ENCODE measurements at regions not wholly inside any gene's neighbourhood (a gene's known extent, or its start where the extent isn't known, plus 50 kb on each side); places are given as distances from the start of the nearest gene placed in this dataset.

DNA sequence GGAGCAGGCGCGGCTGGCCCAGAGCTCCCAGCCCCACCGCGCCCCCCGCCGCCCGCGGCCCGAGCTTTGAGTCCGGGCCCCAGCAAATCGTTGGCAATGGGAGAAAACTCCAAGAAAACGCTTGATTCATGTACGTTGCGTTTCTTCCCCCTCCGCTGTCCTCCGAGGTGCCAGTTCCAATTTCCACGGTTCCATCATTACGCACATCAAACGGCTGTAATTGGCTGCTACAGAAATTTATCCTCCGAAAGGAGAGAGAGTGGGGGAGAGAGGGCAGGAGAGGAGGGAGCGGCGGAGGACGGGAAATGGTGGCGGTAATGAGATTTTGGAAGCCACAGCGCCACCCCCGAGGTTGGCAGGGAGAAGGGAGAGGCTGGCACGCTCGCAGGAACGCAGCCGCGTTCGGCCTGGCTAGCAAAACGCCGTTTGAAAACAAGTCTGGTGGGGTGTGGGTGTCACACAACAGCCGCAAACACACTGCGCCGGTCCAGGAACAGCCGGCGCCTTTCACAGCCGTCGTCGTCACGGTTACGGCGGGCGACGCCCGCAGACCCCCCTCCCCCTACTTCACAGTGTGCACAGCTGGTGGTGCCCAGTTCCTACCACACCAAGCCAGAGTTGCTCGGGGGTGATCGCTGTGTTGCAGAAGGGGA is 57.5 kb downstream of the UNCX start:
- Mint-ChIP-seq H3K9me3 (no peaks in the 10 kb centered on the region), H3K4me1 (peaks cover 9% of the 10 kb centered on the region), H3K27ac (ENCODE audit: unreplicated experiment) (no peak overlapping the region), H3K4me3 (peak overlapping the region; percentile 67), H3K36me3 (ENCODE audit: low read depth) (no peaks in the 10 kb centered on the region), H3K27me3 (ENCODE audit: low read depth) (peaks cover 34% of the 10 kb centered on the region)
- no peak for DNase-seq (ENCODE audit: low read depth, low spot score)
- TF ChIP-seq, protein P1, sequence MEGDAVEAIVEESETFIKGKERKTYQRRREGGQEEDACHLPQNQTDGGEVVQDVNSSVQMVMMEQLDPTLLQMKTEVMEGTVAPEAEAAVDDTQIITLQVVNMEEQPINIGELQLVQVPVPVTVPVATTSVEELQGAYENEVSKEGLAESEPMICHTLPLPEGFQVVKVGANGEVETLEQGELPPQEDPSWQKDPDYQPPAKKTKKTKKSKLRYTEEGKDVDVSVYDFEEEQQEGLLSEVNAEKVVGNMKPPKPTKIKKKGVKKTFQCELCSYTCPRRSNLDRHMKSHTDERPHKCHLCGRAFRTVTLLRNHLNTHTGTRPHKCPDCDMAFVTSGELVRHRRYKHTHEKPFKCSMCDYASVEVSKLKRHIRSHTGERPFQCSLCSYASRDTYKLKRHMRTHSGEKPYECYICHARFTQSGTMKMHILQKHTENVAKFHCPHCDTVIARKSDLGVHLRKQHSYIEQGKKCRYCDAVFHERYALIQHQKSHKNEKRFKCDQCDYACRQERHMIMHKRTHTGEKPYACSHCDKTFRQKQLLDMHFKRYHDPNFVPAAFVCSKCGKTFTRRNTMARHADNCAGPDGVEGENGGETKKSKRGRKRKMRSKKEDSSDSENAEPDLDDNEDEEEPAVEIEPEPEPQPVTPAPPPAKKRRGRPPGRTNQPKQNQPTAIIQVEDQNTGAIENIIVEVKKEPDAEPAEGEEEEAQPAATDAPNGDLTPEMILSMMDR (conservative IDR thresholded peaks at IDR 0.05): no peak

DNA sequence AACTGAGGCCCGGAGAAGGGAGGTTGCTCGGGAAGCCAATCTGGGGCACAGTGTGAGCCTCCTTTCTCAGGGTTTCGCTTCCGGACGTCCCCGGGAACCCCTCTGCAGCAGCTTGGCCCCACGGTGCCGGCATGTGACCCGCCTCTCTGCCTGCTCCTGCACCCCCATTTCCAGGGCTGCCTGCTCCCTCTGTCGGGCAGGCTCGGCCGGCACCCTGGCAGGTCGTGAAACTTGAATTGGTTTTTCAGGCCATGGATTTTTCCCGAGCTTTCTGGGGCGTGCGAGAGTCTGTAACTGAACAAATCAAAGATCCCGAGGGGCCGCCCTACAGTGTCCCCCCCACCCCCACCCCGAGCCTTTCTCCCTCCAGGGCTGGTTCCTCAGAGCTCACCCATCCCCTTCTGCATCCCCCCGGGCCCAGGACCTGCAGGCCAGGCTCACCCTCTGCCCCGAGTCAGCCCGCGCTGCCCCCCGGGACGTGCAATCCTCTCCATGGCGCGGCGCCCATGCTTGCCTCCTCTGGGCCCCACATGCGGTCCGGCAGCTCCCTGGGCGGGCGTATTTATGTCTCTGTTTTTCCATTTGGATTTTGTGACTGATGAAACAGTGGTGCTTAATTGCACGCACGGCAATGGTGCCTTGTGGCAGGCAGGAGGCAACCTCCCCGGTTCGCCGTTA is 58.1 kb downstream of the UNCX start:
- no peaks in the 10 kb centered on the region for H3K9me3 Mint-ChIP-seq
- H3K27me3 Mint-ChIP-seq (ENCODE audit: low read depth): peaks cover 34% of the 10 kb centered on the region
- no peak overlapping the region for H3K4me3 Mint-ChIP-seq
- no peak overlapping the region for H3K27ac Mint-ChIP-seq (ENCODE audit: unreplicated experiment)
- TF ChIP-seq, protein P1 (conservative IDR thresholded peaks at IDR 0.05): no peak
- H3K4me1 Mint-ChIP-seq: peaks cover 9% of the 10 kb centered on the region
- no peaks in the 10 kb centered on the region for H3K36me3 Mint-ChIP-seq (ENCODE audit: low read depth)
- DNase-seq (ENCODE audit: low read depth, low spot score): no peak

DNA sequence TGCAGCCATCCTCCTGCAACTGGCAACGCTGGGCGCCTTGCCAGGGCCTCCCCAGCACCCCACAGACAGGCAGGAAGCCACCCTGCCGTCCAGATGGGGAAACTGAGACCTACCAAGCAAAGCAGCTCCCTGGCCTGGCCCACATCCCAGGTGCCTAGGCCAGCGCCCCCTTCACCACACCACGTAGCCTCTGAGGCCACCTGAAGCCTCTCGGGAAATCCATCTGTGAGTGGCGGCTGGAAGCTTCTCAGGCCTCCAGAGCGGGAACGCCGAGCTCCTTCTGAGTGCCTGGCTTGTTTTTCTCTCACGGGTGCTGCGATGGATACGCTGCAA is 58.7 kb downstream of the UNCX start:
- peaks cover 9% of the 10 kb centered on the region for H3K4me1 Mint-ChIP-seq

DNA sequence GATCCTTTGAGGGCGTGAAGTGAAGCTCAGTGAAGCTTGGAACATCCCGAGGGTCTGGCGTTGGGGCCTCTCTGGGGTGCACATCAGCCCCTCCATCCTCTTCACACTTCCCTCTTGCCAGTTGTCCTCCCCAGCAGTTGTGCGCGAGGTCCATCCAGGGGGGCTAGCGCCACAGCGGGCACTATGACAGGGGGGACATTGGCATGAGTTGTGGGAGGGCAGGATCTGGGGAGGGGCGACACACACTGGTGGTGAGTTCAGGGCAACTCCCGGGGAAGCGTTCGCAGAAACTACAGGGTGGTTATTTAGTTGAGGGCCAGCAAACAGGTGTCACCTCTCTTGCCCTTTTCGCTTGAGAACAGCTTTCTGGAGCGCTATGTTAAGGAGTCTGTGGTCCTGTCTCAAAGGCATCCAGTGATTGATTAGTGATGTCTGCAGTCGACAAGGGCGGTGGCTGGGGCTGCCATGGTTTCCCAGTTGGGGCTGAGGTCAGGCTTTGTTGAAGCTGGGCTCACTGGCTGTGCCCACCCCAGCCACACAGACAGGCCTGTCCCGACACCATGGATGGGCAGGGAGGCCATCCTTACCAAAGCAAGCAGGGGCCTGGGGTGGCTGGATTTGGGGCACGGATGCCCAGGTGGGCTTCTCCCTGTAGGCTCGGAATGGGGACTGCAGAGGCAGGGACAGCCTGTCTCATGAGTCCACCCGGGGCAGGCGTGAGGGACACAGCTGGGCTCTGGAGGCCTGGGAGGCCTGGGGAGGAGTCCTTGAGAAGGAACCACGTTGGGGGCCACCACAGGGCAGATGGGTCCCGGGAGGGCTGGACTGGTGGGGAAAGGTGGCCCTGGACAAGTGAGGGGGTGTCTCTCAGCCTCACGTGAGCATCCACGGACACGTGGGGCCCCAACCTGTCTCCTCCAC is 59.4 kb downstream of the UNCX start:
- Mint-ChIP-seq H3K27ac (ENCODE audit: unreplicated experiment) (no peak overlapping the region), H3K36me3 (ENCODE audit: low read depth) (no peaks in the 10 kb centered on the region), H3K4me1 (peaks cover 9% of the 10 kb centered on the region), H3K9me3 (no peaks in the 10 kb centered on the region), H3K27me3 (ENCODE audit: low read depth) (peaks cover 34% of the 10 kb centered on the region), H3K4me3 (no peak overlapping the region)
- TF ChIP-seq, protein P1 (conservative IDR thresholded peaks at IDR 0.05): no peak
- no peak for DNase-seq (ENCODE audit: low read depth, low spot score)

More for the DNA sequence above, 58.7 kb downstream of the UNCX start:
- TF ChIP-seq, protein P1 (conservative IDR thresholded peaks at IDR 0.05): no peak
- Mint-ChIP-seq H3K4me3 (no peak overlapping the region), H3K27ac (ENCODE audit: unreplicated experiment) (no peak overlapping the region), H3K27me3 (ENCODE audit: low read depth) (peaks cover 34% of the 10 kb centered on the region), H3K9me3 (no peaks in the 10 kb centered on the region), H3K36me3 (ENCODE audit: low read depth) (no peaks in the 10 kb centered on the region)
- DNase-seq (ENCODE audit: low read depth, low spot score): no peak

DNA sequence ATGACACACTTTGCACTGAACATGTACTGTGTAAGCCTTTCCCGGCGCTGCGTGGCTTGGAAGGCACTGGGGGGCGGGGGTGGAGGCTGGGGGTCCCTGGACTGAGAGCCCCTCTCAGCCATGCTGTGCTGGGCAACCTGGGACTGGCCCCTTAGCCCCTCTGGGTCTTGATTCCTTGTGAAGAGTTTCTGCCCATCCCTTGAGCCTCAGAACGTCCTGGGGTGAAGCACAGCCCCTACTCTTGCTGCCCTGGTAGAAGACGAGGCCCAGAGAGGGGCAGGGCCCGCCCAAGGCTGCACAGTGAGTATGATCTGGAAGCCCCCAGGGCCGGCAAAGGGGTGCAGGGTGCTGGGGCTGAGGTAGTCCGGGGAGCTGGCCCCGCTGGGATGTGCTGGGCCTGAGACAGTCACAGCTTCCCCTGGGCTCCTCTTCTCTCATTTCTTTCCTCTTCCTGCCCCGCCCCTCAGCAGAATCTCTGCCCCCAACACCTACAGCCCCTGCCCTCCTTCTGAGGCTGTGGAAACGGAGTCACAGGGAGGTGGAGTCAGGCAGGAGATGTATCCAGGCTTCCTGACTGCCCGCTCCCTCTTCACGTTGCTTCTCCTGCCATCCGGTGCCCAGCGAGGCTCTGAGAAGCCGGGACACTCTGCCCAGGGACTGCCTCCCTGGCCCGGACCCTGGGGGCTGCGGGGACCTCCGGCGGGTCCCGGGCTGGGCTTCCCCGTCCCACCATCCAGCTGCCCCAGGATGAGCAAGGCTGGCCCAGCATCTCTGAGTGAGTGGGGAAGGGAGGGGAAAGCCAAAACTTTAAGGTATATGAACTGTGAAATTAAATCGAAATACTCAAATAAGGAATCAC is 60.5 kb downstream of the UNCX start:
- H3K27me3 Mint-ChIP-seq (ENCODE audit: low read depth): peaks cover 37% of the 10 kb centered on the region
- peaks cover 9% of the 10 kb centered on the region for H3K4me1 Mint-ChIP-seq
- DNase-seq (ENCODE audit: low read depth, low spot score): no peak
- H3K4me3 Mint-ChIP-seq: no peak overlapping the region
- no peaks in the 10 kb centered on the region for H3K36me3 Mint-ChIP-seq (ENCODE audit: low read depth)
- no peaks in the 10 kb centered on the region for H3K9me3 Mint-ChIP-seq
- no peak overlapping the region for H3K27ac Mint-ChIP-seq (ENCODE audit: unreplicated experiment)
- TF ChIP-seq, protein P1 (conservative IDR thresholded peaks at IDR 0.05): no peak
